Left ventricle myocardium inferior (tissue), 1 donor: ENCODE measurements at regions not wholly inside any gene's neighbourhood (a gene's known extent, or its start where the extent isn't known, plus 50 kb on each side); places are given as distances from the start of the nearest gene placed in this dataset.
"Not testable (repeated sequence)": the region's sequence is repeated elsewhere in the genome, so short reads cannot be mapped to it uniquely, and the experiment has no call there.

Experiments used
- DNase-seq: peaks from one replicate; pipeline ENCODE4 v3.0.0-alpha.2; 2020
- H3K27ac ChIP-seq: fragments of 200-600 bp; replicated peaks from 2 replicates; pipeline ENCODE4 v1.8.0; 2021
- H3K27me3 ChIP-seq: fragments of 200-600 bp; 2 replicates; pipeline ENCODE4 v1.8.0; 2021; ENCODE audit warnings: low read depth
- H3K36me3 ChIP-seq: fragments of 200-600 bp; 2 replicates; pipeline ENCODE4 v1.8.0; 2021
- H3K4me1 ChIP-seq: fragments of 200-600 bp; 2 replicates; pipeline ENCODE4 v1.8.0; 2021
- H3K4me3 ChIP-seq: fragments of 200-600 bp; 2 replicates; pipeline ENCODE4 v1.8.0; 2021; ENCODE audit warnings: mild to moderate bottlenecking, moderate library complexity
- H3K9me3 ChIP-seq: fragments of 200-600 bp; replicated peaks from 2 replicates; pipeline ENCODE4 v1.8.0; 2021
- intact Hi-C: fragments of 100-400 bp; cut with micrococcal nuclease; formaldehyde crosslinking; loops from one replicate; pipeline ENCODE4 v1.11.0; 2022
- TF ChIP-seq, protein P1 (sequence below): fragments of 200-600 bp; IDR thresholded peaks from 2 replicates; pipeline ENCODE4 v1.8.0; 2021; ENCODE audit warnings: antibody characterized with exemption, mild to moderate bottlenecking, borderline replicate concordance
- donor health status: DM: no; HTN: yes; CAD: no; lungs with severe emphysema.

DNA sequence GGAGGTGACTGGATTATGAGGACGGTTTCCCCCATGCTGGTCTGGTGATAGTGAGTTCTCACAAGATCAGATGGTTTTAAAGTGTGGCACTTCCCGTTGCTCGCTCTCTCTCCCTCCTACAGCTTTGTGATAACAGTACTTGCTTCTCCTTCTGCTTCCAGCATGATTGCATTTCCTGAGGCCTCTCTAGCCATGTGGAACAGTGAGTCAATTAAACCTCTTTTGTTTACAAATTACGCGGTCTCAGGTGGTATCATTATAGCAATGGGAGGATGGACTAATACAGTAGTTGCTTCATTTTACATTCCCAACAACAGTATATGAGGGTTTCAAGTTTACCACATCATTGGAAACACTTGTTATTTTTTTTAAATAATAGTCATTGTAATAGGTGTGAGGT, 937.3 kb upstream of the ARRDC3 start:
- Histone ChIP-seq H3K9me3 (peaks cover 3% of the 10 kb centered on the region), H3K27me3 (no peaks in the 10 kb centered on the region), H3K36me3 (no peaks in the 10 kb centered on the region), H3K4me1 (no peaks in the 10 kb centered on the region), H3K4me3 (no peak overlapping the region), H3K27ac (no peak overlapping the region)
- TF ChIP-seq, protein P1, sequence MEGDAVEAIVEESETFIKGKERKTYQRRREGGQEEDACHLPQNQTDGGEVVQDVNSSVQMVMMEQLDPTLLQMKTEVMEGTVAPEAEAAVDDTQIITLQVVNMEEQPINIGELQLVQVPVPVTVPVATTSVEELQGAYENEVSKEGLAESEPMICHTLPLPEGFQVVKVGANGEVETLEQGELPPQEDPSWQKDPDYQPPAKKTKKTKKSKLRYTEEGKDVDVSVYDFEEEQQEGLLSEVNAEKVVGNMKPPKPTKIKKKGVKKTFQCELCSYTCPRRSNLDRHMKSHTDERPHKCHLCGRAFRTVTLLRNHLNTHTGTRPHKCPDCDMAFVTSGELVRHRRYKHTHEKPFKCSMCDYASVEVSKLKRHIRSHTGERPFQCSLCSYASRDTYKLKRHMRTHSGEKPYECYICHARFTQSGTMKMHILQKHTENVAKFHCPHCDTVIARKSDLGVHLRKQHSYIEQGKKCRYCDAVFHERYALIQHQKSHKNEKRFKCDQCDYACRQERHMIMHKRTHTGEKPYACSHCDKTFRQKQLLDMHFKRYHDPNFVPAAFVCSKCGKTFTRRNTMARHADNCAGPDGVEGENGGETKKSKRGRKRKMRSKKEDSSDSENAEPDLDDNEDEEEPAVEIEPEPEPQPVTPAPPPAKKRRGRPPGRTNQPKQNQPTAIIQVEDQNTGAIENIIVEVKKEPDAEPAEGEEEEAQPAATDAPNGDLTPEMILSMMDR: no peak
- no peak for DNase-seq
- intact Hi-C loops: no loop called here

DNA sequence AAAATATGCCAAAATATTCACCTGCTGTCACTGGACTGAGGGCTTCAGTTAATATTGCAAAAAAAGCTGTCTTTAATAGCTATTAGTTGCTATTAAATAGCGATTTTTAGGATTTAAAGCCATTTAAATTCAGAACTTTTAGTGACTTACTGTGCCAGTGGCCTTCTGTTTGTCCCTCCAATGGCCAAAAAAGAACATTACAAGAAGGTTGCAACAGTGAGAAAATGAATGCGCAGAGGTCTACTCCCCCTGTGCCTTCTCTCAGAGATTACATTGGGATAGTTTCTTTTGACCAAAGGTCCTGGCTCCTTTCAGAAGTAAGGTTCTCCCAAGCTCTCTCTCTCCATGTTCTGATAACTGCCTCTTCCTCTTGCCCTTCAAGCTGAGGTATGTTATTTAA, 930.3 kb upstream of the ARRDC3 start:
- Histone ChIP-seq H3K4me1 (no peaks in the 10 kb centered on the region), H3K9me3 (no peaks in the 10 kb centered on the region), H3K36me3 (no peaks in the 10 kb centered on the region), H3K4me3 (no peak overlapping the region), H3K27me3 (no peaks in the 10 kb centered on the region), H3K27ac (no peak overlapping the region)
- TF ChIP-seq, protein P1: no peak
- intact Hi-C loops: no loop called here
- DNase-seq: no peak

DNA sequence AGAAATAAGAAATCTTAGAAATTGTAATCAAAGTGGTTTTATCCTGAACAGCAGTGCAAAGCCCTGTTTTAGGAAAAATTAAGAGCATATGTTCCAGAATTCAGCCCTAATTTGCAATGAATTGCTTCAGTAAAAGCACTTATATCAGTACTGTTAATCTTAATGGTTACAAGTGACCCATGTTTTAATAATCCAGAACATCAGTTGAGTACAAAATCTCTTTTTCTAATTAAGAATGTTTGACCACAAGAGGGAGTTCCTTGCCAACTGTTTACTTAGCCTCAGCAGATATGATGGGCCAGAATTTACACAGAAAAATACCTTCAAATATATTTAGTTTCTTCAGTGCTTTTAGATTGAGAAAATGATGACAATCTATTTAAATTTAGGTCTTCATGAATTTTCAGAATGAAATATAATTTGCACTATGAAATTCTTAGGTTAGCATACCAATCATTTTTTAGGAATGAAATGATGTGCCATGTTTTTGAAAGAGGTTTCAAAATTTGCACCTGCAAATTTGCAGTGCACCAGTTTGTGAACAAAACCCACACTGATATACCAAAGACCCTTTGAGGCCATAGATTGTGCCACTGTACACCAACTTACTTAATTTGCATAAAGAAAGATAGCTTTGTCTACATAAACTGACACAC, 926.3 kb upstream of the ARRDC3 start:
- Histone ChIP-seq H3K27me3 (no peaks in the 10 kb centered on the region), H3K9me3 (no peaks in the 10 kb centered on the region), H3K36me3 (no peaks in the 10 kb centered on the region), H3K4me3 (no peak overlapping the region), H3K27ac (no peak overlapping the region), H3K4me1 (no peaks in the 10 kb centered on the region)
- intact Hi-C loops: no loop called here
- no peak for DNase-seq
- TF ChIP-seq, protein P1: peak; percentile 52

DNA sequence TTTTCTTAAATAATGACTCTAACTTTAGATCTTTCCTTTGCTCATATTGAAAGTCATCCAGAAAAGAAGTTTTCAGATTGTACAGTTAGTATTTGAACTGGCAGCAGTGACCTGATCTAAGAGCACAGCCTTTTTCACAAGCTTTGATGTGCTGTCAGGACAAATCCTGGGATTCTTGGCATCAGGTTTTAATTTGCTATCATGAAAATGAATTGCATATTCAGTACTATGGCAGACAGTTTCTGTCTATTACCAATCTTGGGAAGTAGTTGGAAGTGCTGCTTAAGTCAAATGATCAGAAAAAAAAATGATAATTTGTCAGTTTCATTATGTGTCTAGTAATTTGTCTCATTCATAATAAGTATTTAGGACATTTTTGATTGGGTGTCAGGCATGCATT, 925.6 kb upstream of the ARRDC3 start:
- Histone ChIP-seq H3K27me3 (no peaks in the 10 kb centered on the region), H3K36me3 (no peaks in the 10 kb centered on the region), H3K9me3 (no peaks in the 10 kb centered on the region), H3K4me3 (no peak overlapping the region), H3K4me1 (no peaks in the 10 kb centered on the region), H3K27ac (no peak overlapping the region)
- TF ChIP-seq, protein P1: no peak
- no peak for DNase-seq
- intact Hi-C loops: no loop called here

DNA sequence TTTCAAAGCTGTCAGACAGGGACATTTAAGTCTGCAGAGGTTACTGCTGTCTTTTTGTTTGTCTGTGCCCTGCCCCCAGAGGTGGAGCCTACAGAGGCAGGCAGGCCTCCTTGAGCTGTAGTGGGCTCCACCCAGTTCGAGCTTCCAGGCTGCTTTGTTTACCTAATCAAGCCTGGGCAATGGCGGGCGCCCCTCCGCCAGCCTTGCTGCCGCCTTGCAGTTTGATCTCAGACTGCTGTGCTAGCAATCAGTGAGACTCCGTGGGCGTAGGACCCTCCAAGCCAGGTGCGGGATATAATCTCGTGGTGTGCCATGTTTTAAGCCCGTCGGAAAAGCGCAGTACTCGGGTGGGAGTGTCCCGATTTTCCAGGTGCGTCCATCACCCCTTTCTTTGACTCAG, 919.2 kb upstream of the ARRDC3 start:
- H3K27ac ChIP-seq, H3K36me3 ChIP-seq, H3K4me1 ChIP-seq, H3K27me3 ChIP-seq, H3K4me3 ChIP-seq, H3K9me3 ChIP-seq, DNase-seq, intact Hi-C loops: not testable (repeated sequence)

DNA sequence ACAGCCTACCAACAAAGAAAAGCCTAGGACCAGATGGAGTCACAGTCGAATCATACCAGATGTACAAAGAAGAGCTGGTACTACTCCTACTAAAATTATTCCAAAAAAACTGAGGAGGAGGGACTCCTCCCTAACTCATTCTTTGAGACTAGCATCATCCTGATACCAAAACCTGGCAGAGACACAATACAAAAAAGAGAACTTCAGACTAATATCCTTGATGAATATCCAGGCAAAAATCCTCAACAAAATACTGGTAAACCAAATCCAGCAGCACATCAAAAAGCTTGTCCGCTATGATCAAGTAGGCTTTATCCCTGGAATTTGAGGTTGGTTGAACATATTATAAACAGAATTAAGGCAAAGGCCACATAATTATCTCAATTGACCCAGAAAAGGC, 900.4 kb upstream of the ARRDC3 start:
- intact Hi-C loops: no loop called here
- Histone ChIP-seq H3K9me3 (peaks cover 49% of the 10 kb centered on the region), H3K36me3 (no peaks in the 10 kb centered on the region), H3K27me3 (no peaks in the 10 kb centered on the region), H3K27ac (no peak overlapping the region), H3K4me3 (no peak overlapping the region), H3K4me1 (no peaks in the 10 kb centered on the region)
- no peak for DNase-seq
- TF ChIP-seq, protein P1: no peak

DNA sequence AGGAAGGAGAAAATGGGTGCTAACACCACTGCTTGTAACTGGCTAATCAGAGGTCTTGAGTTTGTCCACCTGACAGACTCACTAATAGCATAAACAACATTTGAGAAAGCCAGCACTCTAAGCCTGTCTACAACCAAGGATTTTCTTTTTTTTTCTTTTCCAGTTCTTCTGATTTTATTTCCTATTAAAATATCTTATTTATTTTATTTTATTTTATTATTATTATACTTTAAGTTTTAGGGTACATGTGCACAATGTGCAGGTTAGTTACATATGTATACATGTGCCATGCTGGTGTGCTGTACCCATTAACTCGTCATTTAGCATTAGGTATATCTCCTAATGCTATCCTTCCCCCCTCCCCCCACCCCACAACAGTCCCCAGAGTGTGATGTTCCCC, 888.6 kb upstream of the ARRDC3 start:
- H3K27me3 ChIP-seq, H3K36me3 ChIP-seq, DNase-seq, H3K27ac ChIP-seq, H3K4me1 ChIP-seq, intact Hi-C loops, H3K4me3 ChIP-seq: not testable (repeated sequence)
- H3K9me3 ChIP-seq: peaks cover 25% of the 10 kb centered on the region
